ENCODE measurements at regions not wholly inside any gene's neighbourhood (a gene's known extent, or its start where the extent isn't known, plus 50 kb on each side); places are given as distances from the start of the nearest gene placed in this dataset.

DNA sequence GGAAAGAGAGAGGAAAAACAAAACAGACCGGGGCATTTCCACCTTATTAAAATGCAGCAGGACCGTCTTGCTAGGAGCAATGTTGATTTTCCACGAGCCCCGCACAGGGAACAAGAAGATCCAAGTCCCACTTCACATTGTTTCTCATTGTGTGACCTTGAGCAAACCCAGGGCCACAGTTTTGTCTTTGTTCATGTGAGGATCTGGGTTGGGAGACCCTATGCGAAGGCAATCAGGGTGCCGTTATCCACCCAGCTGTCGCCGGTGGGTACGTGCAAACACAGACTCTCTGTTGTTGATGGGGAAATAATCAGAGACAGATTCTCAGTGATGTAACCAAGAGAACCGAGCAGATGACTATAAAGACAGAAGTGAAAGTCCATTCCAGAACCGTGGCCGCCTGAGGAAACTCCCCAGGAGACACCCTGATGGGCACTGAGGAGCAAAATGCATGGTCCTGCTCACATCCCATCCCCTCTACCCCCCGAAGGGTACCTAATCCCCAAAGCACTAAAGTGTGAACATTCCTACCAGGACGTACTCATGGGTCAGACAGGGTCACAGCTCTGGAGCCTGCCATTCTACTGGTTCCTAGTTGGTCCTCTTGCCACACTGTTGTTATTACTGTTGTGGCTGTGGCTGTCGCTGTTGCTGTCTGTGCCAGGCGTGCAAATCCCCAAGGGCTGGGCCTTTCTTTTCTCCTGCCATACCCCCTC, 102.7 kb upstream of the RBPJ start (continued):
- TF ChIP-seq, protein P1, sequence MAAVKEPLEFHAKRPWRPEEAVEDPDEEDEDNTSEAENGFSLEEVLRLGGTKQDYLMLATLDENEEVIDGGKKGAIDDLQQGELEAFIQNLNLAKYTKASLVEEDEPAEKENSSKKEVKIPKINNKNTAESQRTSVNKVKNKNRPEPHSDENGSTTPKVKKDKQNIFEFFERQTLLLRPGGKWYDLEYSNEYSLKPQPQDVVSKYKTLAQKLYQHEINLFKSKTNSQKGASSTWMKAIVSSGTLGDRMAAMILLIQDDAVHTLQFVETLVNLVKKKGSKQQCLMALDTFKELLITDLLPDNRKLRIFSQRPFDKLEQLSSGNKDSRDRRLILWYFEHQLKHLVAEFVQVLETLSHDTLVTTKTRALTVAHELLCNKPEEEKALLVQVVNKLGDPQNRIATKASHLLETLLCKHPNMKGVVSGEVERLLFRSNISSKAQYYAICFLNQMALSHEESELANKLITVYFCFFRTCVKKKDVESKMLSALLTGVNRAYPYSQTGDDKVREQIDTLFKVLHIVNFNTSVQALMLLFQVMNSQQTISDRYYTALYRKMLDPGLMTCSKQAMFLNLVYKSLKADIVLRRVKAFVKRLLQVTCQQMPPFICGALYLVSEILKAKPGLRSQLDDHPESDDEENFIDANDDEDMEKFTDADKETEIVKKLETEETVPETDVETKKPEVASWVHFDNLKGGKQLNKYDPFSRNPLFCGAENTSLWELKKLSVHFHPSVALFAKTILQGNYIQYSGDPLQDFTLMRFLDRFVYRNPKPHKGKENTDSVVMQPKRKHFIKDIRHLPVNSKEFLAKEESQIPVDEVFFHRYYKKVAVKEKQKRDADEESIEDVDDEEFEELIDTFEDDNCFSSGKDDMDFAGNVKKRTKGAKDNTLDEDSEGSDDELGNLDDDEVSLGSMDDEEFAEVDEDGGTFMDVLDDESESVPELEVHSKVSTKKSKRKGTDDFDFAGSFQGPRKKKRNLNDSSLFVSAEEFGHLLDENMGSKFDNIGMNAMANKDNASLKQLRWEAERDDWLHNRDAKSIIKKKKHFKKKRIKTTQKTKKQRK (IDR thresholded peaks at IDR 0.05; ENCODE audit: low read depth, low read length), result no peak
- TF ChIP-seq PAX5 (IDR thresholded peaks at IDR 0.05; ENCODE audit: borderline replicate concordance, low read depth, low read length) (0 out of 2 replicates have a peak, but pooled peaks have one; percentile 44), SIX5 (IDR thresholded peaks at IDR 0.05; ENCODE audit: low read depth, low read length, severe bottlenecking) (no peak), IKZF1 (conservative IDR thresholded peaks at IDR 0.05) (peak; percentile 93), TCF12 (IDR thresholded peaks at IDR 0.05; ENCODE audit: low read depth, low read length) (peak; percentile 79), MYC (IDR thresholded peaks at IDR 0.05; ENCODE audit: insufficient read depth, insufficient read length, insufficient replicate concordance, low read length, severe bottlenecking) (no peak), NFIC (IDR thresholded peaks at IDR 0.05; ENCODE audit: low read depth, low read length) (peak; percentile 49; the same call in 1 of the 2 replicates), MYB (IDR thresholded peaks at IDR 0.05; ENCODE audit: borderline replicate concordance, low read depth, low read length) (no peak), ZSCAN29 (IDR thresholded peaks at IDR 0.05) (no peak), KLF5 (IDR thresholded peaks at IDR 0.05; ENCODE audit: partially characterized antibody) (no peak), REST (IDR thresholded peaks at IDR 0.05; ENCODE audit: low read depth, low read length) (no peak), KDM1A (IDR thresholded peaks at IDR 0.05; ENCODE audit: borderline replicate concordance) (no peak), IRF4 (IDR thresholded peaks at IDR 0.05; ENCODE audit: low read depth, low read length) (peak; percentile 70), NR2C1 (IDR thresholded peaks at IDR 0.05) (no peak), NFXL1 (IDR thresholded peaks at IDR 0.05; ENCODE audit: borderline replicate concordance) (no peak), RUNX3 (IDR thresholded peaks at IDR 0.05; ENCODE audit: low read length) (peak; percentile 55), CHD2 (IDR thresholded peaks at IDR 0.05; ENCODE audit: borderline replicate concordance, low read depth, low read length) (no peak), SRF (IDR thresholded peaks at IDR 0.05; ENCODE audit: low read depth in 2 of 2, low read length in 2 of 2) (no peak), FOXM1 (IDR thresholded peaks at IDR 0.05; ENCODE audit: low read depth, low read length) (peak; percentile 13; the same call in 1 of the 2 replicates), JUNB (IDR thresholded peaks at IDR 0.05) (0 out of 2 replicates have a peak, but pooled peaks have one; percentile 11), MEF2B (IDR thresholded peaks at IDR 0.05; ENCODE audit: partially characterized antibody, poor library complexity, severe bottlenecking) (peak; percentile 76), IKZF2 (IDR thresholded peaks at IDR 0.05) (peak; percentile 90 to 95)
- TF ChIP-seq, protein P2, sequence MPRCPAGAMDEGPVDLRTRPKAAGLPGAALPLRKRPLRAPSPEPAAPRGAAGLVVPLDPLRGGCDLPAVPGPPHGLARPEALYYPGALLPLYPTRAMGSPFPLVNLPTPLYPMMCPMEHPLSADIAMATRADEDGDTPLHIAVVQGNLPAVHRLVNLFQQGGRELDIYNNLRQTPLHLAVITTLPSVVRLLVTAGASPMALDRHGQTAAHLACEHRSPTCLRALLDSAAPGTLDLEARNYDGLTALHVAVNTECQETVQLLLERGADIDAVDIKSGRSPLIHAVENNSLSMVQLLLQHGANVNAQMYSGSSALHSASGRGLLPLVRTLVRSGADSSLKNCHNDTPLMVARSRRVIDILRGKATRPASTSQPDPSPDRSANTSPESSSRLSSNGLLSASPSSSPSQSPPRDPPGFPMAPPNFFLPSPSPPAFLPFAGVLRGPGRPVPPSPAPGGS (IDR thresholded peaks at IDR 0.05; ENCODE audit: borderline replicate concordance, insufficient read depth, low read depth, low read length, poor library complexity, severe bottlenecking), result no peak
